H1 (cell line): ENCODE measurements at regions not wholly inside any gene's neighbourhood (a gene's known extent, or its start where the extent isn't known, plus 50 kb on each side); places are given as distances from the start of the nearest gene placed in this dataset.

Experiments
- CTCF ChIA-PET: fragments of 300-600 bp; sonication (Branson Sonifier 250); formaldehyde crosslinking; loops from one replicate; lab custom pipeline; 2021; ENCODE audit not compliant: partially characterized antibody; lab: Charles Lee
- POLR2A ChIA-PET: fragments of 300-600 bp; sonication (Branson Sonifier 250); formaldehyde crosslinking; loops from one replicate; lab custom pipeline; 2021; ENCODE audit warnings: inconsistent platforms; ENCODE audit not compliant: partially characterized antibody; lab: Charles Lee
- DNase-seq, 2 experiments: peaks; one replicate each; pipeline versions ENCODE4 v3.0.0 to v3.0.0-alpha.2; 2010 to 2022; ENCODE audit warnings: low spot score in 2 of 2, low read depth in 1 of 2, mixed read lengths in 1 of 2
- FAIRE-seq: peaks from 2 replicates; lab custom pipeline; 2011; peaks lifted over from hg19 to GRCh38; lab: Jason Lieb, UNC
- H2AFZ ChIP-seq: 2 replicates; pipeline ENCODE4 v1.8.1; 2012; ENCODE audit warnings: low read length, inconsistent platforms
- H2AK5ac ChIP-seq: 2 replicates; pipeline ENCODE4 v1.6.1; 2013; ENCODE audit warnings: low read depth, low read length
- H2BK120ac ChIP-seq: replicated peaks from 2 replicates; pipeline ENCODE3; 2013; ENCODE audit warnings: low read depth, low read length, inconsistent platforms
- H2BK12ac ChIP-seq: 2 replicates; pipeline ENCODE4 v1.6.1; 2013; ENCODE audit warnings: low read depth, low read length
- H2BK15ac ChIP-seq: 2 replicates; pipeline ENCODE4 v1.6.1; 2013; ENCODE audit warnings: low read length
- H2BK20ac ChIP-seq: 2 replicates; pipeline ENCODE4 v1.6.1; 2013; ENCODE audit warnings: low read length
- H2BK5ac ChIP-seq: 2 replicates; pipeline ENCODE4 v1.6.1; 2013; ENCODE audit warnings: low read depth, low read length
- H3K14ac ChIP-seq: 2 replicates; pipeline ENCODE4 v1.6.1; 2013; ENCODE audit warnings: inconsistent platforms; ENCODE audit not compliant: insufficient read length
- H3K18ac ChIP-seq: 2 replicates; pipeline ENCODE4 v1.6.1; 2013; ENCODE audit warnings: low read length; ENCODE audit errors: extremely low read depth
- H3K23ac ChIP-seq: 2 replicates; pipeline ENCODE4 v1.6.1; 2013; ENCODE audit warnings: inconsistent platforms; ENCODE audit not compliant: insufficient read length
- H3K23me2 ChIP-seq: 2 replicates; pipeline ENCODE4 v1.6.1; 2013; ENCODE audit warnings: low read depth, low read length
- H3K27ac ChIP-seq: 2 replicates; pipeline ENCODE4 v1.6.1; 2011; ENCODE audit warnings: low read depth, low read length, inconsistent platforms
- H3K27me3 ChIP-seq, 4 experiments: replicated peaks in 1 of 4; 1 replicate in 1 of 4; 2 replicates in 3 of 4; pipeline versions ENCODE4 v1.6.1 to v1.8.1; 2011 to 2013; ENCODE audit warnings: low read length in 3 of 4, mild to moderate bottlenecking in 3 of 4, inconsistent platforms in 2 of 4, mixed read lengths in 2 of 4, moderate library complexity in 1 of 4; ENCODE audit not compliant: control insufficient read depth in 3 of 4, insufficient read depth in 3 of 4; ENCODE audit errors: extremely low read depth in 1 of 4
- H3K36me3 ChIP-seq, 4 experiments: 2 replicates each; pipeline versions ENCODE4 v1.6.1 to v1.8.1; 2011 to 2013; ENCODE audit warnings: mild to moderate bottlenecking in 4 of 4, low read length in 3 of 4, moderate library complexity in 2 of 4, control low read depth in 1 of 4, inconsistent platforms in 1 of 4; ENCODE audit not compliant: insufficient read depth in 4 of 4, control insufficient read depth in 2 of 4
- H3K4ac ChIP-seq: replicated peaks from 2 replicates; pipeline ENCODE3; 2013; ENCODE audit warnings: low read length, low read depth, mixed read lengths, inconsistent platforms; ENCODE audit not compliant: insufficient read length
- H3K4me1 ChIP-seq, 4 experiments: replicated peaks in 1 of 4; 1 replicate in 1 of 4; 2 replicates in 3 of 4; pipeline versions ENCODE4 v1.6.1 to v1.8.1; 2011 to 2013; ENCODE audit warnings: low read length in 3 of 4, inconsistent platforms in 2 of 4, mixed read lengths in 1 of 4; ENCODE audit not compliant: insufficient read depth in 4 of 4, control insufficient read depth in 3 of 4
- H3K4me2 ChIP-seq, 2 experiments: 2 replicates each; pipeline versions ENCODE4 v1.6.1 to v1.8.1; 2011 to 2013; ENCODE audit warnings: low read depth in 2 of 2, low read length in 2 of 2, control low read depth in 1 of 2, inconsistent platforms in 1 of 2, mild to moderate bottlenecking in 1 of 2; ENCODE audit not compliant: insufficient read depth in 1 of 2
- H3K4me3 ChIP-seq, 4 experiments: fragments of 200-600, 300-600 bp in 1 of 4; sonication (generic), shearing (Covaris generic), sonication (Bioruptor Twin) in 1 of 4; 2 replicates each; pipeline versions ENCODE4 v1.5.1 to v1.8.1; 2011 to 2016; ENCODE audit warnings: low read length in 4 of 4, low read depth in 3 of 4, control low read depth in 2 of 4, inconsistent platforms in 2 of 4, mild to moderate bottlenecking in 2 of 4, mixed read lengths in 1 of 4, moderate library complexity in 1 of 4; ENCODE audit not compliant: insufficient read depth in 2 of 4; ENCODE audit errors: extremely low read depth in 1 of 4
- H3K56ac ChIP-seq: replicated peaks from 2 replicates; pipeline ENCODE3; 2013; ENCODE audit warnings: low read depth, mild to moderate bottlenecking, mixed read lengths, low read length, inconsistent platforms; ENCODE audit not compliant: insufficient read length
- H3K79me1 ChIP-seq: 2 replicates; pipeline ENCODE4 v1.6.1; 2013; ENCODE audit warnings: low read depth, low read length, control low read depth
- H3K79me2 ChIP-seq, 2 experiments: 2 replicates each; pipeline versions ENCODE4 v1.6.1 to v1.8.1; 2012 to 2013; ENCODE audit warnings: low read length in 2 of 2, mild to moderate bottlenecking in 2 of 2, inconsistent platforms in 1 of 2; ENCODE audit not compliant: insufficient read depth in 2 of 2, control insufficient read depth in 1 of 2
- H3K9ac ChIP-seq, 4 experiments: replicated peaks in 1 of 4; 1 replicate in 1 of 4; 2 replicates in 3 of 4; pipeline versions ENCODE4 v1.6.1 to v1.8.1; 2011 to 2013; ENCODE audit warnings: low read depth in 3 of 4, low read length in 3 of 4, control low read depth in 2 of 4, mild to moderate bottlenecking in 2 of 4, moderate library complexity in 2 of 4, inconsistent platforms in 1 of 4; ENCODE audit errors: extremely low read depth in 1 of 4
- H3K9me3 ChIP-seq, 2 experiments: 2 replicates each; pipeline versions ENCODE4 v1.6.1 to v1.8.1; 2012 to 2013; ENCODE audit warnings: mild to moderate bottlenecking in 2 of 2, moderate library complexity in 2 of 2, control low read depth in 1 of 2, inconsistent platforms in 1 of 2, low read depth in 1 of 2, low read length in 1 of 2, mixed read lengths in 1 of 2; ENCODE audit not compliant: insufficient read depth in 2 of 2
- H4K20me1 ChIP-seq, 2 experiments: replicated peaks in 1 of 2; 2 replicates each; pipeline versions ENCODE3 to v1.8.1; 2011 to 2013; ENCODE audit warnings: inconsistent platforms in 2 of 2, low read length in 2 of 2, mild to moderate bottlenecking in 1 of 2; ENCODE audit not compliant: insufficient read depth in 2 of 2, control insufficient read depth in 1 of 2
- H4K5ac ChIP-seq: 2 replicates; pipeline ENCODE4 v1.6.1; 2013; ENCODE audit warnings: low read length, low read depth, mixed read lengths, inconsistent platforms; ENCODE audit not compliant: insufficient read length
- H4K8ac ChIP-seq: 2 replicates; pipeline ENCODE4 v1.8.0; 2013; ENCODE audit warnings: mild to moderate bottlenecking, moderate library complexity, low read length, inconsistent platforms; ENCODE audit not compliant: insufficient read depth; ENCODE audit errors: extremely low read depth
- H4K91ac ChIP-seq: replicated peaks from 2 replicates; pipeline ENCODE3; 2013; ENCODE audit warnings: low read length, mixed read lengths, inconsistent platforms; ENCODE audit not compliant: insufficient read length
- EGR1 ChIP-seq: IDR thresholded peaks from 2 replicates; pipeline ENCODE4 v1.6.1; 2011; ENCODE audit warnings: low read depth, low read length, borderline replicate concordance
- EZH2 ChIP-seq: fragments of 200-600 bp; sonication (generic); IDR thresholded peaks from 2 replicates; pipeline ENCODE4 v1.7.1; 2012; ENCODE audit warnings: low read depth, mild to moderate bottlenecking, moderate library complexity, low read length, inconsistent platforms; ENCODE audit not compliant: severe bottlenecking
- JUN ChIP-seq: IDR thresholded peaks from 2 replicates; pipeline ENCODE4 v1.6.1; 2011; ENCODE audit warnings: low read depth, mild to moderate bottlenecking, improper control_type of control experiment, low read length
- NANOG ChIP-seq: IDR thresholded peaks from 2 replicates; pipeline ENCODE4 v1.6.1; 2011; ENCODE audit warnings: low read length, low read depth, mild to moderate bottlenecking, inconsistent platforms; ENCODE audit not compliant: insufficient read depth, poor library complexity, severe bottlenecking
- POLR2AphosphoS5 ChIP-seq: IDR thresholded peaks from 2 replicates; pipeline ENCODE4 v1.6.1; 2011; ENCODE audit warnings: low read depth, low read length
- RFX5 ChIP-seq: IDR thresholded peaks from 2 replicates; pipeline ENCODE4 v1.6.1; 2011; ENCODE audit warnings: low read depth, low read length, improper control_type of control experiment, borderline replicate concordance
- SIN3A ChIP-seq, 2 experiments: IDR thresholded peaks in 1 of 2; conservative IDR thresholded peaks in 1 of 2; 2 replicates each; pipeline ENCODE4 v1.6.1; 2011 to 2012; ENCODE audit warnings: low read length in 2 of 2, improper control_type of control experiment in 1 of 2, low read depth in 1 of 2, mild to moderate bottlenecking in 1 of 2
- SP1 ChIP-seq: IDR thresholded peaks from 2 replicates; pipeline ENCODE4 v1.6.1; 2011; ENCODE audit warnings: low read depth, low read length
- SUZ12 ChIP-seq: fragments of 200-600 bp; sonication (generic); IDR thresholded peaks from 2 replicates; pipeline ENCODE4 v1.6.1; 2012; ENCODE audit warnings: mild to moderate bottlenecking, inconsistent platforms, low read length, moderate library complexity, mixed read lengths
- WGBS, 2 experiments: shearing (Covaris generic) in 1 of 2; methylation state at CpG; one replicate each; pipeline versions ENCODE4 v1.1.6 to v1.1.7; 2013 to 2015; ENCODE audit warnings: low lambda C conversion rate in 2 of 2, mixed read lengths in 2 of 2, inconsistent platforms in 1 of 2, low coverage in 1 of 2, missing lambda C conversion rate in 1 of 2; ENCODE audit not compliant: insufficient replicate concordance in 2 of 2, insufficient coverage in 1 of 2, insufficient read length in 1 of 2; ENCODE audit errors: extremely low coverage in 1 of 2, missing lambda C conversion rate in 1 of 2; 5-methylcytosine and 5-hydroxymethylcytosine counted together

DNA sequence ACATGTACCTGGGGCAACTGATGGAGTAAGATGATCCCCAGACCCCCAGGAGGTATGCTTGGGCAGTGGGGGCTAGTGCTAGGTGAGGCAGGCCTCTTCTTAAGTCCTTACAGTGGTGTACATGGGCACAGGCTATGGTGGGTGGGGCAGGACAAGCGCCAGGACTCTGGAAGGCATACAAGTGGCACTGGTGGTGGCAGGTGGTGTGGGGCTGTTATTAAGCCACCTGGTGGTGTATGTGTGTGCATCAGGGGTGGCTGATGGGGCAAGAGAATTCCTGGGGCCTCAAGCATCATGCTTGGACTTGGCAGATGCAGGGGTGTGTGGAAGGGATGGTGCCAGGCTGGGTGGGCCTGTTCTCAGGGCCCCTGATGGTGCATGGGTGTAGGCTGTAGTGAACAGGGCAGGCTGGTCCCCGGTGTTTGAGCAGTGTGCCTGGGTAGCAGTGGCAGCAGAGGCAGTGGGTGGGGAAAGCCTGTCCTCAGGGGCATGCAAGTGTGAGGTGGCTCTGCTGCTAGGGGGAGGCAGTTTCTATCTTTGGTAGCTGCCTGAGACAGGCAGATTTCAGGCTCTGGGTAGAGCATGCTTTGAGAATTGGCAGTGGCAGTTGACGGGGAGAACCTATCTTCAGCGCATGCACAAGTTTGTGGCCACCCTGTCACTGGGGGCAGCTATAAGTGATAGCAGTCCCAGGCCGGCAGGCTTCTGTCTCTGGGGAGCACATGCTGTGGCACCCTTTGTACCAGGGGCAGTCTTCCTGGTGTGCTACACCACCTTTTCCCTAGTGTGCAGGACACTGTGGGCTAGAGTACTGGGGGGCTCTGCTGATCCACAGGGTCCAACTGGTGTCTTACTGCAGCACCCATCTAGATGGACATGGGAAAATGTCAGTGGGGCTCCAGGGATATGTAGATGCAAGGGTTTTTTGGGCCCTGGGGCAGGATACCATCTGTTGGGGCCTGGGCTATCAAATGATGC lies 52.6 kb upstream of the ABCD2 start:
- Histone ChIP-seq H2AFZ (no peak overlapping the region), H3K9ac (no peak overlapping the region), H3K27ac (no peak overlapping the region), H3K36me3 (no peaks in the 10 kb centered on the region), H3K23ac (no peak overlapping the region), H3K4me1 (peaks cover 0 to 2% (median 0%) of the 10 kb centered on the region in 4 experiments; a peak in 1 of 7 replicates), H4K8ac (no peak overlapping the region), H3K9me3 (peaks cover 0 to 4% of the 10 kb centered on the region in 2 experiments; a peak in 1 of 4 replicates), H3K79me2 (no peaks in the 10 kb centered on the region), H3K4me3 (no peak overlapping the region), H2BK15ac (no peak overlapping the region), H3K79me1 (no peaks in the 10 kb centered on the region), H2BK5ac (no peak overlapping the region), H3K4ac (no peak overlapping the region), H2BK120ac (no peak overlapping the region), H3K23me2 (no peaks in the 10 kb centered on the region), H3K27me3 (no peaks in the 10 kb centered on the region), H3K18ac (no peak overlapping the region), H2BK12ac (no peak overlapping the region), H2AK5ac (no peak overlapping the region), H4K20me1 (no peaks in the 10 kb centered on the region), H2BK20ac (no peak overlapping the region), H4K91ac (no peak overlapping the region), H4K5ac (no peak overlapping the region), H3K56ac (no peak overlapping the region), H3K4me2 (no peak overlapping the region), H3K14ac (no peak overlapping the region)
- FAIRE-seq: no peak
- ChIA-PET POLR2A (no interaction called here), CTCF (no interaction called here)
- DNase-seq: no peak
- 100% methylated on average over 5 of the region's 5 CpGs; no CpG with 5 or more reads in 1 of the 2 experiments for WGBS, 2 experiments
- TF ChIP-seq SUZ12 (no peak), RFX5 (no peak), JUN (no peak), SP1 (no peak), NANOG (no peak), EGR1 (no peak), EZH2 (no peak), POLR2AphosphoS5 (no peak), SIN3A (conservative IDR thresholded peaks at IDR 0.05 in 1 of 2, IDR thresholded peaks at IDR 0.05 in 1 of 2; ENCODE audit: low read depth in 1 of 2, low read length in 2 of 2) (no peak)
